H4 (cell line): ENCODE measurements at regions not wholly inside any gene's neighbourhood (a gene's known extent, or its start where the extent isn't known, plus 50 kb on each side); places are given as distances from the start of the nearest gene placed in this dataset.
A peak's percentile ranks its signal among the peaks of the same experiment; 100 is the strongest.
"Not testable (repeated sequence)": the region's sequence is repeated elsewhere in the genome, so short reads cannot be mapped to it uniquely, and the experiment has no call there.

Experiments used
- DNase-seq: peaks from one replicate; pipeline ENCODE4 v3.0.0-alpha.2; 2015; ENCODE audit warnings: low spot score

- DNase-seq: no peak
Measured at GRCh38 chr2:103167599-103167998, 405.8 kb downstream of the TMEM182 start.

DNA sequence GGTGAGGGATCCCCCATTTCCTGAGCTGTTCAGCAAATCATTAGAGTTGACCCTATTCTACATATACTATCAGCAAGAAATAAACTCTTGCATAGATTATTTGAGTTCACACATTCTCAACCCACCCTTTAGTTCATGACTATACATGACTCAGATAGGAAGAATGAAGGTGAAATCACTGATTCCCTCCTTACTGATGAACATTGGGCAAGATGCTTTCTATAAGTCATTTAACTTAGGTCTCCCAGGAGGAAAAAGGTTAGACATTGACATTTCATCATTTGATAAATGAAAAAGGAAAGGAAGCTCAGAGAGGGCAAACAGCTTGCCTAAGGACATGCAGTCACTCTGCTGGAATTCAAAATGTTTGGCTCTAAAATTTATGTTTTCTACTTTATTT, 408.0 kb downstream of the TMEM182 start:
- no peak for DNase-seq

DNA sequence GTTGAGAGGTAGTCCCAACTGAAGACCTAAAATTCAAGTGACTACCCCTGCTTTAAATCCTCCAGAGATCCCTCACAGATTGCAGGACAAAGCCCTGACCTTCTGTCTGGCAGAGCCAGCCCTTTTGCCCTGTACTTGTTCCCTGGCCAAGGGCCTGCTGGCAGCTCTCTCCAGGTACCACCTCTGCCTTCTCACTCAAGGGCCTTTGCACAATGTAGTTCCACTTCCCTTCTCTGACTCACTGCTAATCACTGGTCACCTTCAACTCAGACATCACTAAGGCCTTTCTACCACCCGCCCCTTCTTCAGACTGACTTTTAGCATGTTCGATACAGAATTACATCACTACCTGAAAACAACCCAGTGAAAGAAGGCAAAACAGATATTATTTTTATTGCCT, 411.0 kb downstream of the TMEM182 start:
- DNase-seq: no peak

DNA sequence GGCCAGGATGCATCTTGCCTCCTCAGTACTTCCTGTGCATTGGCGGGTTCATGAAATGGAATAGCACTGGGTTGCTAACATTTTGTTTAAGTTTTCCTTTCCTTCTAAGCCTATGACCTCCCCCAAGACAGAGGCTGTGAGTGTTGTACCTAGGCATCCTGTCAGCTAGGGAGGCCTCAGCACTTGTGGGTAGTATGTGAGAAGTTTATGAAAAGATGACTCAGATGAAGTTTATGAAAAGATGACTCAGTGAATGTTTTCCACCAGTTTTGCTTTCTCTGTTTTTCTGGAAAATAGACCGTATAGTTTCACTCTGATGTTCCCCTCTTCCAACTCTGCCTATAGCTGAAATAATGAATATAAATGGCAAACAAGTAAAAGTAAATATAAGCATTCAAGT, 412.9 kb downstream of the TMEM182 start:
- DNase-seq: peak; percentile 43

DNA sequence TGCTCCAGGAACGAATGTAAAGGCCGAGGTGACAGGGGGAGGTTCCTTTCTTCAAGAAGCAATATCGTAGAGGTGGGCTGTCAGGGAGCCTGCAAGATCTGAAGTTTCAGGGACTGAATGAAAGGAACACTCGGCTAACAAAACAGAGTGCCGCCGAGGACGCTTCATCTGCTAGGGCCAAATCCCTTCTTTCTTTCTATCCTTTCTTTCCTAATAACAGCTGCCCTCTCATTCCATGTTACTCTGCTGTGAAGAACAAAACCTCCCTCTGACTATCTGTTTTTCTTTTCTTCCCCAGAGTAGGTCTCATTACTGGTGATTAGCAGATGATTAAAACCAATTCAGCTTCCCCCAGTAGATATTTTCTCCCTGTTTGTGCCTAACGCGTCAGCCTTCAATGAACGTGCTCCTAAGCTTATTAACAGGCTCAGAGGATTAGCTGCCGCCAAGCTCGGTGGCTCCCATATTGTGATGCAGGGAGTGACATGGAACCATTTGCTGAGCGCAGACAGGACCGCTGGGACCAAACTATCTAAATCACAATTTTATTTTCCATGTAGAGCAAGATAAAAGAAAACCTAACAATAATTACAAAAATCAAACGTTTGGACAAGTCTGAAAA, 414.6 kb downstream of the TMEM182 start:
- no peak for DNase-seq

DNA sequence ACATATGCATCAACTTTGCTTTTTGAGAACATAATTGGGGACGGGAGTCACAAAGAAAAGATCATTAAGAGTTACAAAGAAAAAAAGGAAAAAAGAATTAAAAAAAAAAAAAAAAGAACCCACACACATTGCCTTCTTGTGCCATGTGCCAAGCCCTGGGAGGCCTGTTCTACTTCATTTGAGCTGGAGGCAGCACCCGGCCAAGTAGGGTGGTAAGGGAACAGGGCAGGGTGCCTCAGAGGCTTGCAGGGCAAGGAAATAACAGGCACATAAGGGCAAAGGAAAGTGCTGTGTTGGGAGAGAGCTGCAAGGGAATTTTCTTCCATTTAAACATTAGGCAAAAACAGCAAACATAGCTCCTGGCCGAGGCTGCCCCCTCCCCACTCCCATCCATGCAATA, 418.0 kb downstream of the TMEM182 start:
- no peak for DNase-seq

DNA sequence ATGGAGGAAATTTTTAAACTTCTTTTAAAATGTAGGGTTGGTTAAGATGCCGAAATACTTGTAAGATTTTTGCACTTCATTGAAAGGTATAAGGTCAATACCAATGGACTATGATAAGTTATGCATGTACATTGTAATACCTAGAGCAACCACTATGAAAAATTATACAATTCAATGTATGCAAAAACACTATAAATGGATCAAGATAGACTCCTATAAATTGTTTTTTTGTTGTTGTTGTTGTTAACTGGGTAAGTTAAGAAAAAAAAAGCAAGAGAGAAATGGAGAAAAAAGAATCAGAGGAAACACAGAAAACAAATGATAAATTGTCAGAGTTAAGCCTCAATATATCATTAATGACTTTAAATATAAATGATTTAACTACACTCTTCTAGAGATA, 421.2 kb downstream of the TMEM182 start:
- DNase-seq: no peak

- no peak for DNase-seq
Measured at GRCh38 chr2:103196802-103197201, 435.0 kb downstream of the TMEM182 start.

DNA sequence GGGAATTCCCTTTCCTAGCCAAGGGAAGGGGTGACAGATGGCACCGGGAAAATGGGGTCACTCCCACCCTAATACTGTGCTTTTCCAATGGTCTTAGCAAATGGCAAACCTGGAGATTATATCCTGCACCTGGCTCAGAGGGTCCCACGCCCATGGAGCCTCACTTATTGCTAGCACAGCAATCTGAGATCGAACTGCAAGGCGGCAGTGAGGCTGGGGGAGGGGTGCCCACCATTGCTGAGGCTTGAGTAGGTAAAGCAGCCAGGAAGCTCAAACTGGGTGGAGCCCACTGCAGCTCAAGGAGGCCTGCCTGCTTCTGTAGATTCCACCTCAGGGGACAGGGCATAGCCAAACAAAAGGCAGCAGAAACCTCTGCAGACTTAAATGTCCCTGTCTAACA, 438.9 kb downstream of the TMEM182 start:
- DNase-seq: not testable (repeated sequence)

DNA sequence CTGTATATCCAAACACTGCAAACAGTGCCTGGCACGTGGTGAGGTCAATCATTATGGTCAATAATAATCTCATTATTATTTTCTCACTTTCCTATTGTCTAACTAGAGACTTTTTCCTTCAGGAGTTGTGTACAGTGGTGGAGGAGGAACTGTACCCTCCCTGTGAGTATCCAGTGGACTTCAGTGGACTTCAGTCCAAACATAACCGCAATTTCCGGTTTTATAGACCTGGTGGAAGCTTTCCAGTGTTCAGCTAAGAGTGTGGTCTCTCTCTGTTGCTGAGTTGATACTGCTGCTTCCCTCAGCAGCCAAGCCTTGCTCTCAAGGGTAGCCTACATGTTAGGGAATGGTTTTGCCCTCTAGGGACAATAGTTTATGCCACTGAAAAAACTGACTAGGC, 447.1 kb downstream of the TMEM182 start:
- peak; percentile 29 for DNase-seq

DNA sequence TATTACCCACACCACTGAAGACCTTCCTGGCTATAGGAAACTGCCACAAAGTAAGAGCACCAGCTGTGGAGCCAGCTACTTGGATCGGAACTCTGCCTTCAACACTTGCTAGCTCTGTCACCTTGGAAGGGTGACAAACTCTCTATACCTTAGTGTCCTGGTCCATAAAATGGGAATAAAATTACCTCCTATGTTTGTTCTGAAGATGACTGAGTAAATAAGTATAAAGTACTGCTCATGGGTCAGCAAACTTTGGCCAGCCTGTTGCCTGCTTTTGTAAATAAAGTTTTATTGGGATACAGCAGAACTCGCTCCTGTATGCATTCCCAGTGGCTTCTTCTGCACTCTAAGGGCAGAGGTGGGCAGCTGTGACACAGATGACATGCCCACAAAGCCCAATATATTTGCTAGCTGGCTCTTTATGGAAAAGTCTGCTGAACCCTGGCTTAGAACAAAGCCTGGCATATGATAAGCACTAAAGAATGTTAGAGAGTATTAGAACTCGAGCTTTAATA, 451.3 kb downstream of the TMEM182 start:
- DNase-seq: no peak

- no peak for DNase-seq
Measured at GRCh38 chr2:103218516-103218915, 456.7 kb downstream of the TMEM182 start.

GRCh38 chr2:103219398-103219797, 457.6 kb downstream of the TMEM182 start:
- DNase-seq: no peak

GRCh38 chr2:103222969-103223368, 461.1 kb downstream of the TMEM182 start:
- DNase-seq: no peak

DNA sequence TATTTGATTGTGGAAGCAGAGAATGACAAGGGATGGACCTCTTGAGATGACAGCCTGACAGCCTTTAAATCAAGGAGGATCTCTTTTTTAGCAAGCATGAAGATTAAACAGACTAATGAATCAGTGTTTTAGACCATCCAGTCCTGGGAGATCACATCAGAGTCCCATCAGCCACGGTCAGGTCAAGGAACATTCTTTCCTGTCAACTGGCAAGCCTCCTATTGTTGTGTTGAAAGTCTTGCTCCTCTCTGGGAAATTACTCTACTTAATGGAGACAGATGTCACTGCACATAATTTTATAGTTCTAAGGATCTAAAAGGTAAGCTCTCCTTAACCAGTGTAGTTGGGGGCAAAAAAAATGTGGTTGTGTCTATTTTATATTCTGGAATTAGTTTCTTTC, 469.0 kb downstream of the TMEM182 start:
- no peak for DNase-seq

DNA sequence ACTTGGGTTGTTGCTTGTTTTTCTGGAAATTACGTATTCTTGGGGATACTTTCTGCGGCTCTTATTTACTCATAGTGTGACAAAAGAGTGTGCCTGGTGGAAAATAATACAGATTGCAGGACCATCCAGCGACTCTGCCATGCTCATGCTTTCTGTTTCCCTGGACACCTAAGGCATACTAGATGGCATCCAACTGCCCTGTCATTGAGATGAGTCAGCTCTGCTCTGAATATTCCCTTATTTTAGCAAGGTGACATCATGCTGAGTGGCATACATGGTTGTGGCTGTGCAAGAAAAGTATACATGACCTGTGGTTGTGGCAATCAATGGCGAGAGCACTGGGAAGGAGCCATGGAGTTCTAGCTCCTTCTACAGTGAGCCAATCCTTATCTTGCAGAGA, 471.0 kb downstream of the TMEM182 start:
- DNase-seq: peak; percentile 32

DNA sequence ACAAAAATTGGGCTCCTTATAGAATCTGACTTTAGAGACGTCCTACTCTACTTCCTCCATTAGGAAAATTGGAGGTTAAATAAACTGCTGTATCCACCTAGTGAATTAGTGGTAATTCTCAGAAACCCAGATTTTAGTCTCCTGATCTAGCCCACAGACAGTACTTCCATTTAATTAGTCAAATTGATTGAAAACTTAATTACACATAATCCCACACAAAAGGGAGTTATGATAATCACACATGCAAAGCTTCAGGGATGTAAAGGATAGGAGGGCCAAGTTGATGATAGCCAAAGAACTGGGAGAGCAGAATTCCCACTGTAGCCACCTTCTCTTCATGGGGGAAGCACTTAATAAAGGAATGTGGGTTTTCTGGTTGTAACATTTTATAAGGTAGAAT, 471.9 kb downstream of the TMEM182 start:
- no peak for DNase-seq

GRCh38 chr2:103235283-103235682, 473.5 kb downstream of the TMEM182 start:
- no peak for DNase-seq

GRCh38 chr2:103249462-103249861, 487.6 kb downstream of the TMEM182 start:
- no peak for DNase-seq

GRCh38 chr2:103252781-103253180, 490.9 kb downstream of the TMEM182 start:
- no peak for DNase-seq

- no peak for DNase-seq
Measured at GRCh38 chr2:103254611-103255010, 492.8 kb downstream of the TMEM182 start.

DNA sequence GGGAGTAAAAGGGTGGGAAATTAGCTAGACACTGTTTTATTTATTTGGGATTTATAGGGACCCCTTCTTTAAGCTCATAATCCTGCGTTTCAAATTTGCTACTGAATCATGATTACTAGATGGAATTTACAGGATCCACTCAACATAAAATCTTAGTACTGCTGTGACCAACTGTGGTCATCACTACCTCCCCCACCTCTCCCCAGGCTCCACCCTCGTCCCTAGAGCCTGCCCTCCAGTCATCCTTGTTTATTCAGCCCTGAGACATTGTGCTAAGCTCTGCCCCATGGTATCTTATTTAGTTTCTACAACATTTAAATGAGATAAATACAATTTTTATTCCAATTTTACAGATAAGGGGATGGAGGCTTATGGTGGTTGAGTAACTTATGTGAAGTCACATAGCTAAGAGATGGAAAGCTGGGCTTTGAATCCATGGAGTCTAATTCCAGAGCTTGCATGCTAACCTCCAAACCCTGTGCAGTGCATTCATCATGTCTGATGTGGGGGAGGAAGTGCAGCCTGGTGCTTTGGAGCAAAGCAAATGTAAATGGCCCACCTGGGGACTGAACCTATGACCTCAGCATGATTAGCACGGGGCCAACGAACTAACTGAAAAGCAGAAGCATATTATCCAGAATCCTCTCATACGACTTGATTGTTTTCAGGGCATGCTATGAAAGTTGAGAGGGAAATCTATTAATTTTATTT, 502.4 kb downstream of the TMEM182 start:
- DNase-seq: no peak

GRCh38 chr2:103265521-103265920, 503.7 kb downstream of the TMEM182 start:
- DNase-seq: no peak
